ENCODE measurements at regions not wholly inside any gene's neighbourhood (a gene's known extent, or its start where the extent isn't known, plus 50 kb on each side); places are given as distances from the start of the nearest gene placed in this dataset.
"Not testable (repeated sequence)": the region's sequence is repeated elsewhere in the genome, so short reads cannot be mapped to it uniquely, and the experiment has no call there.

DNA sequence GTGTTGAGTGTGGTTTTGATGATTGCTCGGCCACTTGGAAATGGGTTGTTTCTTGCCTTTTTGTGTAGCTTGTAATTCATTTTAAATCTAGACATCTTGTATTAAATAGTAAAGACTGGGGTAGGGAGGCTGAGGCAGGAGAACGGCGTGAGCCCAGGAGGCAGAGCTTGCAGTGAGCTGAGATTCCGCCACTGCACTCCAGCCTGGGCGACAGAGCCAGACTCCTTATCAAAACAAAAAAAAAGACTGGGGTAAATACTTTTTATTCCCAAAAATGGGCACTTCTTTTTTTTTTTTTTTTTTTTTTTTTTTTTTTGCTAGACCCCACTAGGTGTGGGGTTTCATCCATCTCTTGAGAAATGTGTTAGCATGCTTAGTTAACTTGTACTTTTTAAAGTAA is 258.8 kb upstream of the FAM240B start:
- not testable (repeated sequence) for H3K56ac ChIP-seq (ENCODE audit: low read length); H3K79me2 ChIP-seq (ENCODE audit: control insufficient read depth, insufficient read depth, low read length); H3K27me3 ChIP-seq (ENCODE audit: insufficient read depth, low read length, poor library complexity); H3K79me1 ChIP-seq (ENCODE audit: low read length); H3K4me1 ChIP-seq (ENCODE audit: control insufficient read depth, low read depth, low read length); DNase-seq; H3K4me2 ChIP-seq (ENCODE audit: low read length); H4K8ac ChIP-seq (ENCODE audit: low read depth, low read length); H2AK5ac ChIP-seq (ENCODE audit: low read length); H4K5ac ChIP-seq (ENCODE audit: low read length); H3K23ac ChIP-seq (ENCODE audit: low read length); H3K36me3 ChIP-seq (ENCODE audit: control insufficient read depth, insufficient read depth, low read length); H2BK5ac ChIP-seq (ENCODE audit: low read length); H3K27ac ChIP-seq (ENCODE audit: low read depth, low read length); H3K18ac ChIP-seq (ENCODE audit: low read length); H2BK120ac ChIP-seq (ENCODE audit: low read depth, low read length); H3K4me3 ChIP-seq (ENCODE audit: low read length); H3K9ac ChIP-seq (ENCODE audit: low read length); H3K4ac ChIP-seq (ENCODE audit: low read depth, low read length); H2BK15ac ChIP-seq (replicated peaks; ENCODE audit: low read depth)
- WGBS (ENCODE audit: extremely low coverage, insufficient coverage, low lambda C conversion rate), result no CpG with 5 or more reads among the region's 5 CpGs

DNA sequence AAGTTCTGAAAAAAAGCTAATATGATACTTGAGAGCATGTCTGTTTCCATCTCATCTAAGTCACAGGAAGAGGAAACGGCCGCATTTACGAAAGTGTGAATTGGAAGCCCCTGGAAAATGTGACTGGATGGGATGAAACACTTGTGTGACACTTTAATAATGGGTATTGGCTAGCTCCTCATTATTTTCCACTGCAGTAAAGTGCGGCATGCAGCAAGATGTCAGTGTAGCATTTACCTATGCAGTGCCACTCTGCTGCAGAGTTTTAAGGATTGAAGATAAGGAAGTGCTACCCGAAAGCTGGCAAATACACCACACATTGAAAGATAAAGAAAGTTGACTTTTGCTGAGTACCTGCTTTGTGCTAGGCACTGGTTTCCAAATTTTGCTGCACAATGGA is 249.5 kb upstream of the FAM240B start:
- H2BK15ac ChIP-seq (replicated peaks; ENCODE audit: low read depth); H3K23ac ChIP-seq (ENCODE audit: low read length); H3K4me1 ChIP-seq (ENCODE audit: control insufficient read depth, low read depth, low read length); H2BK120ac ChIP-seq (ENCODE audit: low read depth, low read length); H3K56ac ChIP-seq (ENCODE audit: low read length); H3K27me3 ChIP-seq (ENCODE audit: insufficient read depth, low read length, poor library complexity); H2AK5ac ChIP-seq (ENCODE audit: low read length); H3K79me1 ChIP-seq (ENCODE audit: low read length); H2BK5ac ChIP-seq (ENCODE audit: low read length); H4K8ac ChIP-seq (ENCODE audit: low read depth, low read length); H3K9ac ChIP-seq (ENCODE audit: low read length); H3K18ac ChIP-seq (ENCODE audit: low read length); H3K79me2 ChIP-seq (ENCODE audit: control insufficient read depth, insufficient read depth, low read length); H3K4me3 ChIP-seq (ENCODE audit: low read length); H3K27ac ChIP-seq (ENCODE audit: low read depth, low read length); H3K4ac ChIP-seq (ENCODE audit: low read depth, low read length); H3K36me3 ChIP-seq (ENCODE audit: control insufficient read depth, insufficient read depth, low read length); DNase-seq; H4K5ac ChIP-seq (ENCODE audit: low read length); H3K4me2 ChIP-seq (ENCODE audit: low read length): not testable (repeated sequence)
- no CpG with 5 or more reads among the region's 5 CpGs for WGBS (ENCODE audit: extremely low coverage, insufficient coverage, low lambda C conversion rate)

DNA sequence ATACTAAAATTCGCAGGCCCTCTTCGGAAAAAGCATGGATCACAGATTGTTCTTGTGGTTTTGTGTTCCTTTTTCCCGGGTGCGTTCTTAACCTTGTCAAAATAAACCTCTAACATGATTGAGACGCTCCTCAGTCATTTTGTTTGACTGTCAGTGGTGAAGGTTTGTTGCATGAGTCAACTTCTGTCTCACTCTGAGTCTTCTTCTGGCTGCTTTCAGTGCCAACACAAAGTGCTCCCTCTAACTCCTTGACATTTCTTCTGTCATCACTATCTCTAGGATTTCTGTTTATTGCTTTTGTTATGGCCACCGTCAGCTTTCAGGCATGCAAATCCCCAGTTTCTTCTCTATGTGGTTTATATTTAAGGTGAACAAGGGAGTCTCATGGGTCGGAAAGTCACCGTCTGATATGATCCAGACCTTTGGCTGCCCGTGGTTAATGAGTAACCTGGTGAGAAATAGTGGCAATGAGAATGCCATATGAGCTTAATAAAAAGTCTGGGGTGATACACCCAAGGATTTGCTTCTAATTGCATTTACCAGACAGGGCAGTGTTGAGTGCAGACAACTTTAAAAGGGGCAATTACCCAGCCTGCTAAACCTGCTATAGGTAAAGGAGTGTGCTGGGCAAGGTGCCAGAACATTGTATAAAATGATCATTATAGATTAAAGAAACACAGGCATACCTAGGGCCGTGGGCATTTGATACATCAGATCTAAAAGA is 248.9 kb upstream of the FAM240B start:
- H3K36me3 ChIP-seq (ENCODE audit: control insufficient read depth, insufficient read depth, low read length); H3K4me1 ChIP-seq (ENCODE audit: control insufficient read depth, low read depth, low read length); H3K79me2 ChIP-seq (ENCODE audit: control insufficient read depth, insufficient read depth, low read length); H3K4me3 ChIP-seq (ENCODE audit: low read length); H3K4ac ChIP-seq (ENCODE audit: low read depth, low read length); H4K5ac ChIP-seq (ENCODE audit: low read length); H3K79me1 ChIP-seq (ENCODE audit: low read length); H2BK5ac ChIP-seq (ENCODE audit: low read length); H3K18ac ChIP-seq (ENCODE audit: low read length); H3K56ac ChIP-seq (ENCODE audit: low read length); DNase-seq; H4K8ac ChIP-seq (ENCODE audit: low read depth, low read length); H2BK15ac ChIP-seq (replicated peaks; ENCODE audit: low read depth); H3K4me2 ChIP-seq (ENCODE audit: low read length); H2AK5ac ChIP-seq (ENCODE audit: low read length); H3K23ac ChIP-seq (ENCODE audit: low read length); H3K9ac ChIP-seq (ENCODE audit: low read length); H3K27ac ChIP-seq (ENCODE audit: low read depth, low read length); H3K27me3 ChIP-seq (ENCODE audit: insufficient read depth, low read length, poor library complexity); H2BK120ac ChIP-seq (ENCODE audit: low read depth, low read length): not testable (repeated sequence)
- WGBS (ENCODE audit: extremely low coverage, insufficient coverage, low lambda C conversion rate), result no CpG with 5 or more reads among the region's 10 CpGs

DNA sequence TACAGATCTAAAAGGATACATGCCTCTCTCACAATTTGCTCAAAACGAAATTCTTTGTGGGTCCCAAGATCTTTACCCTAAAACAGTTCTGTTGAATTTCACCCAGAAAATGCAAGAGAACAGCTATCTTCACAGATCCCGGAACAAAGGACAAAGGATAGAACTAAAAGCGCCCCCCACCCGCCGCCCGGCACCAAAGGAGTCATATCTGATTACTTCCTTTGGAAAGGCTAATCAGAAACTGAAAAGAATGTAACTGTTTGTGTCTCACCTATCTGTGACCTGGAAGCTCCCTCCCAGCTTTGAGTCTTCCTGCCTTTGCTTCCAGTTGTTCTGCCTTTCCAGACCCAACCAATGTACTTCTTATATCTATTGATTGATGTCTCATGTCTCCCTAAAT is 247.9 kb upstream of the FAM240B start:
- H4K8ac ChIP-seq (ENCODE audit: low read depth, low read length); H3K36me3 ChIP-seq (ENCODE audit: control insufficient read depth, insufficient read depth, low read length); H3K4ac ChIP-seq (ENCODE audit: low read depth, low read length); H3K4me3 ChIP-seq (ENCODE audit: low read length); H2BK15ac ChIP-seq (replicated peaks; ENCODE audit: low read depth); H3K23ac ChIP-seq (ENCODE audit: low read length); H3K27ac ChIP-seq (ENCODE audit: low read depth, low read length); H3K27me3 ChIP-seq (ENCODE audit: insufficient read depth, low read length, poor library complexity); H2BK5ac ChIP-seq (ENCODE audit: low read length); H3K4me2 ChIP-seq (ENCODE audit: low read length); DNase-seq; H2BK120ac ChIP-seq (ENCODE audit: low read depth, low read length); H3K18ac ChIP-seq (ENCODE audit: low read length); H3K79me1 ChIP-seq (ENCODE audit: low read length); H4K5ac ChIP-seq (ENCODE audit: low read length); H3K79me2 ChIP-seq (ENCODE audit: control insufficient read depth, insufficient read depth, low read length); H3K56ac ChIP-seq (ENCODE audit: low read length); H2AK5ac ChIP-seq (ENCODE audit: low read length); H3K4me1 ChIP-seq (ENCODE audit: control insufficient read depth, low read depth, low read length); H3K9ac ChIP-seq (ENCODE audit: low read length): not testable (repeated sequence)
- no CpG with 5 or more reads among the region's 6 CpGs for WGBS (ENCODE audit: extremely low coverage, insufficient coverage, low lambda C conversion rate)

- H3K4ac ChIP-seq (ENCODE audit: low read depth, low read length); H2BK120ac ChIP-seq (ENCODE audit: low read depth, low read length); H3K79me1 ChIP-seq (ENCODE audit: low read length); H3K36me3 ChIP-seq (ENCODE audit: control insufficient read depth, insufficient read depth, low read length); H4K5ac ChIP-seq (ENCODE audit: low read length); H2BK15ac ChIP-seq (replicated peaks; ENCODE audit: low read depth); H2AK5ac ChIP-seq (ENCODE audit: low read length); H3K4me3 ChIP-seq (ENCODE audit: low read length); H4K8ac ChIP-seq (ENCODE audit: low read depth, low read length); H3K27me3 ChIP-seq (ENCODE audit: insufficient read depth, low read length, poor library complexity); H3K4me2 ChIP-seq (ENCODE audit: low read length); H3K4me1 ChIP-seq (ENCODE audit: control insufficient read depth, low read depth, low read length); H3K23ac ChIP-seq (ENCODE audit: low read length); H3K27ac ChIP-seq (ENCODE audit: low read depth, low read length); H3K18ac ChIP-seq (ENCODE audit: low read length); H3K56ac ChIP-seq (ENCODE audit: low read length); H3K9ac ChIP-seq (ENCODE audit: low read length); H2BK5ac ChIP-seq (ENCODE audit: low read length); H3K79me2 ChIP-seq (ENCODE audit: control insufficient read depth, insufficient read depth, low read length); DNase-seq: not testable (repeated sequence)
- no CpG with 5 or more reads among the region's 3 CpGs for WGBS (ENCODE audit: extremely low coverage, insufficient coverage, low lambda C conversion rate)
These were observed 247.4 kb upstream of the FAM240B start for GRCh38 chr9:38967285-38967684.

DNA sequence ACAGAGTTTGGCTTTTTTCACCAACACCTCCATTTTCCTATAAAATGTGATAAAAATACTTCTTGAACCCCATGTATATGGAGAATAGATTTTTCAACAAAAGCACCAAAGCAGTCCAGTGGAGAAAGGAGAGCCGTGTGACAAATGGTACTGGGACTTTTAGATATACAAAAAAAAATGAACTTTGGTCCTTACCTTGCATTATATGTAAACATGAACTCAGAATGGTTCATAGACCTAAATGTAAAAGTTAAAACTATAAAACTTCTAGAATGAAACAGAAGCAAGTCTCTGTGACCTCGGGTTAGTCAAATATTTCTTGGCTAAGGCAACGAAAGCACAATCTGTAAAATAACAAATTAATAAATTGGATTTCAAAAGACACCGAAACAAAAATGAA is 239.9 kb upstream of the FAM240B start:
- H4K5ac ChIP-seq (ENCODE audit: low read length); H3K4me2 ChIP-seq (ENCODE audit: low read length); H3K23ac ChIP-seq (ENCODE audit: low read length); H3K18ac ChIP-seq (ENCODE audit: low read length); H3K27me3 ChIP-seq (ENCODE audit: insufficient read depth, low read length, poor library complexity); H3K4me3 ChIP-seq (ENCODE audit: low read length); H3K27ac ChIP-seq (ENCODE audit: low read depth, low read length); H4K8ac ChIP-seq (ENCODE audit: low read depth, low read length); H3K36me3 ChIP-seq (ENCODE audit: control insufficient read depth, insufficient read depth, low read length); H3K56ac ChIP-seq (ENCODE audit: low read length); DNase-seq; H3K9ac ChIP-seq (ENCODE audit: low read length); H3K79me2 ChIP-seq (ENCODE audit: control insufficient read depth, insufficient read depth, low read length); H3K4me1 ChIP-seq (ENCODE audit: control insufficient read depth, low read depth, low read length); H2BK5ac ChIP-seq (ENCODE audit: low read length); H2BK15ac ChIP-seq (replicated peaks; ENCODE audit: low read depth); H3K79me1 ChIP-seq (ENCODE audit: low read length); H3K4ac ChIP-seq (ENCODE audit: low read depth, low read length); H2AK5ac ChIP-seq (ENCODE audit: low read length); H2BK120ac ChIP-seq (ENCODE audit: low read depth, low read length): not testable (repeated sequence)
- no CpG with 5 or more reads among the region's 4 CpGs for WGBS (ENCODE audit: extremely low coverage, insufficient coverage, low lambda C conversion rate)

Data from mesendoderm (in vitro differentiated cells).